AG09309 (cell line): ENCODE measurements at regions not wholly inside any gene's neighbourhood (a gene's known extent, or its start where the extent isn't known, plus 50 kb on each side); places are given as distances from the start of the nearest gene placed in this dataset.

Experiments
- DNase-seq: peaks from one replicate; pipeline ENCODE4 v3.0.0-alpha.2; 2010; ENCODE audit warnings: low read depth
- H3K4me3 ChIP-seq: 2 replicates; pipeline ENCODE4 v1.5.1; 2011; ENCODE audit warnings: mild to moderate bottlenecking, low read depth, low read length, moderate library complexity; ENCODE audit not compliant: control insufficient read depth
- TF ChIP-seq, protein P1 (sequence below): IDR thresholded peaks from 2 replicates; pipeline ENCODE4 v1.5.1; 2011; ENCODE audit warnings: mild to moderate bottlenecking, low read depth, low read length, inconsistent platforms; ENCODE audit not compliant: insufficient read depth, control insufficient read depth; ENCODE audit errors: missing control alignments

DNA sequence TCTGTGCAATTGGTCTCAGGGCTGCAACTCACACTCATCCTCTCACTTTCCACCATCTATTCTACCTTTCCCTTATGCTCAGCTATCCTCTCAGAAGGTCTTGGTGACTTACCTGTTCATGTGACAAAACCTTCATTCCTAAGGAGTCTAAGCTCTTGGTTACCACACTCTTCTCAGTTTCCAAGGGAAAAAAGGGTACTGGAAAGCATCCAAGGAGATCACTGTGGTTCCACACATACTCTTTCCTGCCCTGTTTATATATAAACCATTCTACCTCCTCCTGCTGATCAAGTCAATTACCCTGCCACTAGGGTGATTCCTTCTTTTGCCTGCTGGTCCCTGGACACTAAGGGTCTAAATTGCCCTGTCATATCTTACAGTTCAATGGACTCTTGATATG, 57.2 kb upstream of the MAML3 start:
- DNase-seq = no peak
- H3K4me3 ChIP-seq = no peak overlapping the region
- TF ChIP-seq, protein P1, sequence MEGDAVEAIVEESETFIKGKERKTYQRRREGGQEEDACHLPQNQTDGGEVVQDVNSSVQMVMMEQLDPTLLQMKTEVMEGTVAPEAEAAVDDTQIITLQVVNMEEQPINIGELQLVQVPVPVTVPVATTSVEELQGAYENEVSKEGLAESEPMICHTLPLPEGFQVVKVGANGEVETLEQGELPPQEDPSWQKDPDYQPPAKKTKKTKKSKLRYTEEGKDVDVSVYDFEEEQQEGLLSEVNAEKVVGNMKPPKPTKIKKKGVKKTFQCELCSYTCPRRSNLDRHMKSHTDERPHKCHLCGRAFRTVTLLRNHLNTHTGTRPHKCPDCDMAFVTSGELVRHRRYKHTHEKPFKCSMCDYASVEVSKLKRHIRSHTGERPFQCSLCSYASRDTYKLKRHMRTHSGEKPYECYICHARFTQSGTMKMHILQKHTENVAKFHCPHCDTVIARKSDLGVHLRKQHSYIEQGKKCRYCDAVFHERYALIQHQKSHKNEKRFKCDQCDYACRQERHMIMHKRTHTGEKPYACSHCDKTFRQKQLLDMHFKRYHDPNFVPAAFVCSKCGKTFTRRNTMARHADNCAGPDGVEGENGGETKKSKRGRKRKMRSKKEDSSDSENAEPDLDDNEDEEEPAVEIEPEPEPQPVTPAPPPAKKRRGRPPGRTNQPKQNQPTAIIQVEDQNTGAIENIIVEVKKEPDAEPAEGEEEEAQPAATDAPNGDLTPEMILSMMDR = no peak

DNA sequence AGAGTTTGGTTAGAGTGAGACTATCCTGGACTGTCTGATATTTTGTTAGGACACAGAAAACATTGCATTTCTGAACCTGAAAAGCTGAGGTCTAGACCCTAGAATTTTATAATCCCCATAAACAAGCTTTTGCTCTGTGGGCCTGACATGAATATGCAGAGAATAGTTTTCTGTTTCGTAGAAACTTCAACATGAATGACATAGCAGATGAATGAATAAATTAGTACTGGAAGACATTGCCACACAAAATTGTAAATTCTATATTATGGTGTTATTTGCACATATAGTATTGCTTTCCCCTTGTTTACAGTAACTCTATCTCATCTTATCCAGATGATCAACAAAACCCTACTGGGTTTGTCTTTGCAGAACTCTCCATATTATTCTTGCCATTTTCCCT, 54.9 kb upstream of the MAML3 start:
- H3K4me3 ChIP-seq = no peak overlapping the region
- no peak for DNase-seq
- TF ChIP-seq, protein P1 = no peak
